ENCODE measurements at regions not wholly inside any gene's neighbourhood (a gene's known extent, or its start where the extent isn't known, plus 50 kb on each side); places are given as distances from the start of the nearest gene placed in this dataset.

DNA sequence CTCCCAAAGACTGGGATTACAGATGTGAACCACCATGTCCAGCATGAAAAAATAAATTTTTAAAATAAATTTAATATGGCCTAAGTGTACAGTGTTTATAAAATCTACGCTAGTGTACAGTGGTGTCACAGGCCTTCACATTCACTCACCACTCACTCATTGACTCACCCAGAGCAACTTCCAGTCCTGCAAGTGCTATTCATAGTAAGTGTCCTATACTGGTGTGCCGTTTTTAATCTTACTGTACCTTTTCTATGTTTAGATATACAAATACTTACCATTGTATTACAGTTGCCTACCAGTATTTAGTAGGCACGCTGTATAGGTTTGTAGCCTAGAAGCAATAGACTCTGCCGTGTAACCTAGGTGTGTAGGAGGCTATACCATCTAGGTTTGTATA, 76.1 kb upstream of the FOXN2 start:
- no peak overlapping the region for H3K27ac ChIP-seq
- 83 to 88% methylated on average over 4 of the region's 4 CpGs for WGBS, 2 donors
- H3K9me3 ChIP-seq = no peaks in the 10 kb centered on the region
- no peaks in the 10 kb centered on the region for H3K4me1 ChIP-seq
- no peaks in the 10 kb centered on the region for H3K27me3 ChIP-seq
- TF ChIP-seq POLR2A (IDR thresholded peaks at IDR 0.05) = no peak
- TF ChIP-seq, protein P1, sequence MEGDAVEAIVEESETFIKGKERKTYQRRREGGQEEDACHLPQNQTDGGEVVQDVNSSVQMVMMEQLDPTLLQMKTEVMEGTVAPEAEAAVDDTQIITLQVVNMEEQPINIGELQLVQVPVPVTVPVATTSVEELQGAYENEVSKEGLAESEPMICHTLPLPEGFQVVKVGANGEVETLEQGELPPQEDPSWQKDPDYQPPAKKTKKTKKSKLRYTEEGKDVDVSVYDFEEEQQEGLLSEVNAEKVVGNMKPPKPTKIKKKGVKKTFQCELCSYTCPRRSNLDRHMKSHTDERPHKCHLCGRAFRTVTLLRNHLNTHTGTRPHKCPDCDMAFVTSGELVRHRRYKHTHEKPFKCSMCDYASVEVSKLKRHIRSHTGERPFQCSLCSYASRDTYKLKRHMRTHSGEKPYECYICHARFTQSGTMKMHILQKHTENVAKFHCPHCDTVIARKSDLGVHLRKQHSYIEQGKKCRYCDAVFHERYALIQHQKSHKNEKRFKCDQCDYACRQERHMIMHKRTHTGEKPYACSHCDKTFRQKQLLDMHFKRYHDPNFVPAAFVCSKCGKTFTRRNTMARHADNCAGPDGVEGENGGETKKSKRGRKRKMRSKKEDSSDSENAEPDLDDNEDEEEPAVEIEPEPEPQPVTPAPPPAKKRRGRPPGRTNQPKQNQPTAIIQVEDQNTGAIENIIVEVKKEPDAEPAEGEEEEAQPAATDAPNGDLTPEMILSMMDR (IDR thresholded peaks at IDR 0.05) = no peak
- no peak for TF ChIP-seq POLR2AphosphoS5 (IDR thresholded peaks at IDR 0.05)
- TF ChIP-seq EP300 (IDR thresholded peaks at IDR 0.05) = no peak
- H3K4me3 ChIP-seq = no peak overlapping the region
- no peaks in the 10 kb centered on the region for H3K36me3 ChIP-seq
- no peak for DNase-seq
- ATAC-seq (ENCODE audit: low FRiP score in 2 of 2) = no peak

DNA sequence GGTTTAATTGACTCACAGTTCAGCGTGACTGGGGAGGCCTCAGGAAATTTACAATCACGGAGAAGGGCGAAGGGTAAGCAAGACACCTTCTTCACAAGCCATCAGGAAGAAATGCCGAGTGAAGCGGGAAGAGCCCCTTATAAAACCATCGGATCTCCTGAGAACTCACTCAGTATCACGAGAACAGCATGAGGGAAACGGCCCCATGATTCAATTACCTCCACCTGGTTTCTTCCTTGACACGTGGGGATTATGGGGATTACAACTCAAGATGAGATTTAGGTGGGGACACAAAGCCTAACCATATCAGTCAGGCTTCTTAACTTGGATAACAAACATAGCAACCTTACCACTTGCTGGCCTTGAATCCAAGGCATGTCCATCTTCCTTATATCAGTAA, 73.6 kb upstream of the FOXN2 start:
- Histone ChIP-seq H3K27ac (no peak overlapping the region), H3K27me3 (no peaks in the 10 kb centered on the region), H3K36me3 (no peaks in the 10 kb centered on the region), H3K9me3 (no peaks in the 10 kb centered on the region), H3K4me1 (no peaks in the 10 kb centered on the region), H3K4me3 (no peak overlapping the region)
- 93 to 95% methylated on average over 9 of the region's 9 CpGs for WGBS, 2 donors
- ATAC-seq (ENCODE audit: low FRiP score in 2 of 2) (no peak), DNase-seq (no peak)
- TF ChIP-seq POLR2AphosphoS5 (IDR thresholded peaks at IDR 0.05) (no peak), POLR2A (IDR thresholded peaks at IDR 0.05) (no peak), EP300 (IDR thresholded peaks at IDR 0.05) (no peak)
- TF ChIP-seq, protein P1 (IDR thresholded peaks at IDR 0.05) = no peak

DNA sequence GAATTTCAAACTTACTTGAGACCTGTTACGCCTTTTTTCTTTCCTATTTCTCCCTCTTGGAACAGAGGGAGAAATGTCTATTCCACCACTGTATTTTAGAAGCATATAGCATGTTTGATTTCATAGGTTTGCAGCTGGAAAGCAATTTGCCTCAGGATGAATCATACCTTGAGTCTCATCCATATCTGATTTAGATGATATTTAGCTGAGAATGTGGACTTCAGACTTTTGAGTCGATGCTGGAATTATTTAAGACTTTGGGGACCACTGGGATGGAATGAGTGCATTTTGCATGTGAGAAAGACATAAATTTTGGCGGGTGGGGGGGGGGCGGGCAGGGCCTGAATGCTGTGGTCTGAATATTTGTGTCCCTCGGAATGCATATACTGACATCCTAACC, 67.3 kb upstream of the FOXN2 start:
- H3K27ac ChIP-seq = no peak overlapping the region
- ATAC-seq (ENCODE audit: low FRiP score in 2 of 2) (no peak), DNase-seq (no peak)
- no peaks in the 10 kb centered on the region for H3K27me3 ChIP-seq
- no peak overlapping the region for H3K4me3 ChIP-seq
- no peaks in the 10 kb centered on the region for H3K9me3 ChIP-seq
- WGBS, 2 donors = 88 to 94% methylated on average over 5 of the region's 5 CpGs
- H3K36me3 ChIP-seq = no peaks in the 10 kb centered on the region
- H3K4me1 ChIP-seq = peaks cover 24 to 30% (median 24%) of the 10 kb centered on the region in 4 donors
- no peak for TF ChIP-seq POLR2A (IDR thresholded peaks at IDR 0.05)
- no peak for TF ChIP-seq EP300 (IDR thresholded peaks at IDR 0.05)

DNA sequence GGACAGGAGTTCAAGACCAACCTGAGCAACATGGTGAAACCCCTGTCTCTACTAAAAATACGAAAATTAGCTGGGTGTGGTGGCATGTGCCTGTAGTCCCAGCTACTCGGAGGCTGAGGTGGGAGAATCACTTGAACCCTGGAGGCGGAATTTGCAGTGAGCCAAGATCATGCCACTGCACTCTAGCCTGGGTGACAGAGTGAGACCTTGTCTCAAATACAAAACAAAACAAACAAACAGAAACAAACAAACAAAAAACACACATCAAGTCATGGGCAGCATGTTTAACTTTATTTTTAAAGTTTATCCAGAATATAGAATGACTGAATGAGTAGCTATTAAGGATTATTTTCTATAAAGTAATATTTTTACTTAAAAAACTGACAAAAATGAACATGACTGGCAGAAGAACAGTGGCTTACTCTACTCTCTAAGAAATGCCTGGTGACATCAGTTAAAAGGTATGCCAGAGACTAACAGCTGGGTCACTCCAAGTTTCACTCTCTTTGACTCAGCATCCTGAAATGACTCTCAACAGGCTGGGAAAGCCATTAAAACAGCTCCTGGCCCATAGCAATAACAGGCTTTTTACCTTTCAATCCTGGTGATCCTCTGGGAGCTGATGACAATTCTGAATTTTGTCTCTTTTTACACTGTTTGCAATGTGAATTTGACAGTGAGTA, 66.1 kb upstream of the FOXN2 start:
- ATAC-seq (ENCODE audit: low FRiP score in 2 of 2) (peak; percentile 76 to 77), DNase-seq (peak in 1 of 2 donors; percentile 28)
- Histone ChIP-seq H3K4me3 (no peak overlapping the region), H3K27me3 (no peaks in the 10 kb centered on the region), H3K9me3 (no peaks in the 10 kb centered on the region), H3K36me3 (no peaks in the 10 kb centered on the region), H3K4me1 (peaks cover 24 to 30% (median 24%) of the 10 kb centered on the region in 4 donors), H3K27ac (peak overlapping the region in 3 of 4 donors; percentile 27 to 76 (median 35))
- WGBS, 2 donors = 82% methylated on average over 3 of the region's 3 CpGs
- TF ChIP-seq POLR2A (IDR thresholded peaks at IDR 0.05) (no peak), POLR2AphosphoS5 (IDR thresholded peaks at IDR 0.05) (no peak), EP300 (IDR thresholded peaks at IDR 0.05) (peak in 1 of 4 donors; percentile 24)
- TF ChIP-seq, protein P1 (IDR thresholded peaks at IDR 0.05) = no peak

DNA sequence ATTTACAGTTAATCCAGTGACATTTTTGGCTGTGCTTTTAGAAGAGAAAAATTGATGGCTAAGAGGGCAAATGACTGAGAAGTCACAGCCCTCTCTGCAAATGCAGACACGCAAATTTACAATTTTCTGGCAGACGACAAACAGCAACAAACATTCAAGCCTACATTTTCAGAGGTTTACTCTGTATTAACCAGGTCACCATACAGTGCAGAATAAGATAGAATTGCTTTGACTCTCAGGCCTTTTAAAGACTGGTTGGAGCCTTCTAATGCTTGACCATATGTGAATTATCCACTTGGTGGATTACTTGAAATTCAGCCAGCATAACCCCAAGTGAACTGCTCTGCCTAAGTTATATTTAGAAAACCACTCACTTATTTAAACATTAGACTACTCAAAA, 65.5 kb upstream of the FOXN2 start:
- no peaks in the 10 kb centered on the region for H3K36me3 ChIP-seq
- peak overlapping the region in 3 of 4 donors; percentile 27 to 76 (median 35) for H3K27ac ChIP-seq
- H3K9me3 ChIP-seq = no peaks in the 10 kb centered on the region
- no peaks in the 10 kb centered on the region for H3K27me3 ChIP-seq
- TF ChIP-seq EP300 (IDR thresholded peaks at IDR 0.05) (no peak), POLR2AphosphoS5 (IDR thresholded peaks at IDR 0.05) (no peak), POLR2A (IDR thresholded peaks at IDR 0.05) (no peak)
- TF ChIP-seq, protein P1 (IDR thresholded peaks at IDR 0.05) = no peak
- peaks cover 24 to 30% (median 24%) of the 10 kb centered on the region in 4 donors for H3K4me1 ChIP-seq
- no peak for ATAC-seq (ENCODE audit: low FRiP score in 2 of 2)
- no peak for DNase-seq
- WGBS, 2 donors = 65 to 85% methylated on average over 2 of the region's 2 CpGs
- no peak overlapping the region for H3K4me3 ChIP-seq
